HepG2 (cell line): ENCODE measurements at regions not wholly inside any gene's neighbourhood (a gene's known extent, or its start where the extent isn't known, plus 50 kb on each side); places are given as distances from the start of the nearest gene placed in this dataset.

Source experiments
- ATAC-seq: fragments of 200-7000 bp; cut with Tn5 transposase; 3 replicates; pipeline ENCODE4 v1.9.1; 2020; ENCODE audit warnings: mild to moderate bottlenecking, moderate library complexity
- BruUV-seq: library from RNA; stranded (reverse); fragments of 400-500 nt; replicated peaks from 2 replicates; lab custom pipeline; 2021; lab: Mats Ljungman, UMichigan
- CTCF ChIA-PET: fragments of 300-600 bp; formaldehyde crosslinking; extraction: SDS; loops from one replicate; lab custom pipeline; 2021; ENCODE audit warnings: low total read pairs, inconsistent platforms, low intra/inter-chr PET ratio; lab: Yijun Ruan, JAX
- POLR2A ChIA-PET: fragments of 350-600 bp; sonication (Branson Sonifier 250); formaldehyde crosslinking; loops from one replicate; lab custom pipeline; 2020; ENCODE audit warnings: antibody characterized with exemption, inconsistent platforms; lab: Yijun Ruan, JAX
- DNase-seq: peaks from one replicate; pipeline ENCODE4 v3.0.0-alpha.2; 2015; ENCODE audit warnings: low spot score
- FAIRE-seq: peaks from 3 replicates; lab custom pipeline; 2011; peaks lifted over from hg19 to GRCh38; lab: Jason Lieb, UNC
- H2AFZ ChIP-seq: one replicate; pipeline ENCODE4 v1.6.1; 2011; ENCODE audit warnings: low read length, inconsistent platforms
- H3K27ac ChIP-seq: fragments of 300-600 bp; 3 replicates; pipeline ENCODE4 v1.8.0; 2011; ENCODE audit warnings: mixed run types, mild to moderate bottlenecking, mixed read lengths, low read length, inconsistent platforms; ENCODE audit not compliant: insufficient read depth; ENCODE audit errors: extremely low read length
- H3K27me3 ChIP-seq, 2 experiments: fragments of 200-600 bp in 1 of 2; 2 replicates in 1 of 2; 3 replicates in 1 of 2; pipeline versions ENCODE4 v1.6.0 to v1.8.0; 2011; ENCODE audit warnings: low read length in 2 of 2, mild to moderate bottlenecking in 2 of 2, moderate library complexity in 2 of 2, inconsistent platforms in 1 of 2; ENCODE audit not compliant: insufficient read depth in 2 of 2, control insufficient read depth in 1 of 2
- H3K36me3 ChIP-seq, 2 experiments: fragments of 200-600 bp in 1 of 2; replicated peaks in 1 of 2; 2 replicates in 1 of 2; 3 replicates in 1 of 2; pipeline versions ENCODE4 v1.5.1 to v1.8.0; 2011; ENCODE audit warnings: low read length in 2 of 2, inconsistent platforms in 1 of 2; ENCODE audit not compliant: insufficient read depth in 2 of 2, control insufficient read depth in 1 of 2
- H3K4me1 ChIP-seq: 2 replicates; pipeline ENCODE4 v1.5.1; 2012; ENCODE audit warnings: low read length, inconsistent platforms; ENCODE audit not compliant: insufficient read depth
- H3K4me2 ChIP-seq: 2 replicates; pipeline ENCODE4 v1.6.0; 2011; ENCODE audit warnings: low read depth, low read length, inconsistent platforms
- H3K4me3 ChIP-seq, 3 experiments: fragments of 200-600 bp in 1 of 3; sonication (generic), shearing (Covaris generic) in 1 of 3; replicated peaks in 1 of 3; 2 replicates each; pipeline ENCODE4 v1.5.1; 2011 to 2016; ENCODE audit warnings: low read length in 3 of 3, inconsistent platforms in 2 of 3, low read depth in 2 of 3, mild to moderate bottlenecking in 2 of 3, control low read depth in 1 of 3, mixed read lengths in 1 of 3; ENCODE audit not compliant: insufficient read depth in 1 of 3
- H3K79me2 ChIP-seq: one replicate; pipeline ENCODE4 v1.6.1; 2011; ENCODE audit warnings: low read length, inconsistent platforms; ENCODE audit not compliant: insufficient read depth
- H3K9ac ChIP-seq: 2 replicates; pipeline ENCODE4 v1.6.0; 2011; ENCODE audit warnings: mild to moderate bottlenecking, low read depth, low read length, inconsistent platforms; ENCODE audit not compliant: insufficient read depth
- H3K9me3 ChIP-seq: 2 replicates; pipeline ENCODE4 v1.5.1; 2012; ENCODE audit warnings: mild to moderate bottlenecking, low read length
- H4K20me1 ChIP-seq: 2 replicates; pipeline ENCODE4 v1.6.0; 2011; ENCODE audit warnings: inconsistent platforms, mild to moderate bottlenecking, low read length, moderate library complexity; ENCODE audit not compliant: insufficient read depth
- ADNP ChIP-seq: sonication (generic); formaldehyde crosslinking; IDR thresholded peaks from 2 replicates; pipeline ENCODE4 v1.4.0; 2020; ENCODE audit warnings: missing genetic modification reagents
- FOXO4 ChIP-seq: sonication (generic); formaldehyde crosslinking; conservative IDR thresholded peaks from 2 replicates; pipeline ENCODE4 v1.8.1; 2023; ENCODE audit warnings: missing genetic modification reagents
- PAF1 ChIP-seq: IDR thresholded peaks from 2 replicates; pipeline ENCODE4 v1.6.1; 2016; ENCODE audit warnings: missing genetic modification reagents, missing compliant biosample characterization
- SKI ChIP-seq: fragments of 450-650 bp; IDR thresholded peaks from one replicate; pipeline ENCODE4 v1.6.1; 2018; ENCODE audit warnings: mild to moderate bottlenecking; ENCODE audit not compliant: partially characterized antibody
- ZNF430 ChIP-seq: sonication (generic); formaldehyde crosslinking; IDR thresholded peaks from 2 replicates; pipeline ENCODE4 v1.9.0; 2021; ENCODE audit warnings: mild to moderate bottlenecking, missing genetic modification reagents
- ZNF619 ChIP-seq: sonication (generic); formaldehyde crosslinking; IDR thresholded peaks from 2 replicates; pipeline ENCODE4 v1.4.0; 2020; ENCODE audit warnings: mild to moderate bottlenecking, missing genetic modification reagents
- ZNF644 ChIP-seq: IDR thresholded peaks from 2 replicates; pipeline ENCODE4 v1.6.1; 2016; ENCODE audit warnings: low read depth
- WGBS: methylation state at CpG from one replicate; pipeline ENCODE4 v1.1.6; 2017; ENCODE audit warnings: low lambda C conversion rate; 5-methylcytosine and 5-hydroxymethylcytosine counted together
- in situ Hi-C: cut with HindIII; loops from 2 replicates; pipeline ENCODE4 v1.10.0; 2017; ENCODE audit warnings: low pct_unique_long_range_greater_than_20kb; ENCODE audit not compliant: extremely low pct_ligation_motif_present
- intact Hi-C: fragments of 100-400 bp; cut with micrococcal nuclease; formaldehyde crosslinking; loops from one replicate; pipeline ENCODE4 v1.10.0; 2022; ENCODE audit not compliant: unreplicated experiment
- TF ChIP-seq, protein P1 (sequence below): sonication (generic); formaldehyde crosslinking; IDR thresholded peaks from 2 replicates; pipeline ENCODE4 v1.4.0; 2020; ENCODE audit warnings: mild to moderate bottlenecking, missing genetic modification reagents

GRCh38 chr3:135503065-135503759 is 462.3 kb upstream of the PPP2R3A start:
- H2AFZ ChIP-seq: no peak overlapping the region
- no peak overlapping the region for H3K4me2 ChIP-seq
- POLR2A ChIA-PET: no interaction called here
- no peak overlapping the region for H3K9ac ChIP-seq
- peaks cover 0 to 5% of the 10 kb centered on the region in 2 experiments; a peak in 1 of 5 replicates for H3K27me3 ChIP-seq
- 2% methylated on average over 11 of the region's 11 CpGs for WGBS
- H4K20me1 ChIP-seq: no peaks in the 10 kb centered on the region
- CTCF ChIA-PET: interaction anchor here (1.8 kb wide), 1 partner anchor 708 kb away, joined by 9 read pairs; the partner anchor contains the start of gene EPHB1
- in situ Hi-C loops: loop anchor here (10.0 to 25.0 kb wide), 2 partner anchors 708 to 891 kb away; partner anchors contain the start of gene EPHB1
- DNase-seq (no peak), ATAC-seq (no peak), FAIRE-seq (no peak)
- no TSS peak for BruUV-seq
- H3K27ac ChIP-seq: no peak overlapping the region
- TF ChIP-seq FOXO4 (no peak), ZNF430 (no peak), ADNP (CRISPR knock-in tag) (no peak), ZNF644 (CRISPR knock-in tag) (no peak), SKI (no peak), PAF1 (CRISPR knock-in tag) (no peak), ZNF619 (CRISPR knock-in tag) (no peak)
- TF ChIP-seq, protein P1, sequence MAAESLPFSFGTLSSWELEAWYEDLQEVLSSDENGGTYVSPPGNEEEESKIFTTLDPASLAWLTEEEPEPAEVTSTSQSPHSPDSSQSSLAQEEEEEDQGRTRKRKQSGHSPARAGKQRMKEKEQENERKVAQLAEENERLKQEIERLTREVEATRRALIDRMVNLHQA (CRISPR knock-in tag): no peak
- H3K4me1 ChIP-seq: no peaks in the 10 kb centered on the region
- no peak overlapping the region for H3K4me3 ChIP-seq
- no peaks in the 10 kb centered on the region for H3K36me3 ChIP-seq
- intact Hi-C loops: no loop called here
- no peaks in the 10 kb centered on the region for H3K9me3 ChIP-seq
- no peaks in the 10 kb centered on the region for H3K79me2 ChIP-seq
